ENCODE measurements at regions not wholly inside any gene's neighbourhood (a gene's known extent, or its start where the extent isn't known, plus 50 kb on each side); places are given as distances from the start of the nearest gene placed in this dataset.
"Not testable (repeated sequence)": the region's sequence is repeated elsewhere in the genome, so short reads cannot be mapped to it uniquely, and the experiment has no call there.

DNA sequence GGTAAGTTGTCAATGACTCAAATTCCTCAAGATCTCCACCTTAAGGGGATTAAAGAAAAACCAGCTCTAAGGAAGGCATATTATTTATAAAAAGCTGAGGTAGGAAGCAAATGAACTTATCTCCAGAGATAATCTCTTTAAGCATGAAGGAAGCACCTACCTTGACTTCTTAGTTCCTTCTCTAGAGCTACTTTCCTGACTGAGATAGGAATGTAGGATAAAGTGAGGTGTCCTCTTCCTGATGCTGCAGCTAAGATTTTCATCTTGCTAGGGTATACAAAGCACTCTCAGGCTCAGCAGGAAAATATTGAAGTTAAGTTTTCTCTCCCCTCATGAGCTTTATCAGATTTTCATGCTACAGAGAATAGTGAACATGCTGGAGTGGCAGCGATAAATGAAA lies 163.0 kb upstream of the E2F7 start:
- no peak for DNase-seq (ENCODE audit: low read depth in 2 of 3, low spot score in 1 of 3)

DNA sequence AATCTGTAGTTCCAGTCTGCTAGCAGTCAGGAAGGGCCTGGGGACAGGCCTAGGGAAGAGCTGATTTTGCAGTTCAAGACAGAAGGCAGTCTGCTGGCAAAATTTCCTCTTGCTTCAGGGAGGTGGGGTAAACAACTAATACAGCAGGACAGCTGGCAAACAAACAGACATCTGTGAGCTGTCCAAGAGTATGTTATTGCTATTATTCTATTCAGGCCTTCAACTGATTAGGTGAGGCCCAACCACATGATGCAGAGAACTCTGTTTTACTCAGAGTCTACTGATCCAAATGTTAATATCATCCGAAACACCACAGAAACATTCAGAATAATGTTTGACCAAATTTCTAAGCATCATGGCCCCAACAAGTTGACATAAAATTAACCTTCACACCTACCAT lies 161.0 kb upstream of the E2F7 start:
- DNase-seq (ENCODE audit: low read depth in 2 of 3, low spot score in 1 of 3) = no peak

DNA sequence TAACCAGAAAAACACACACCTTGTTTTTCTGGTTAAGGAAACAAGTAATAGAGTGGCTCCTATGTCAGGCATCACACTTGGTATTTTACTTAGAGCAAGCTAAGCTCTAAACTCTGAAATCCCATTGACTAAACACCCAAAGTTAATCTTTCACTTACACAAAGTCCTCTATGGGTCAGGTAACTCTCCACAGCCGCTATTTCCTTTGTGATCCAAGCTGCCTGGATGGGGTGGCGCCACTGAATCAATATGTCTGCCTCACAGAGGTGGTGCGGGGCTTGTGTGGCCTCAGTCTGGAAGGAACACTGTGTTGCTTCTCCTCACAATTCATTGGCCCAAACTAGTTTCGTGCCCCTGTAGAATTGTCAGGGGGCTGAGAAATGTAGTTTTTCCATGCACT lies 160.0 kb upstream of the E2F7 start:
- DNase-seq (ENCODE audit: low read depth in 2 of 3, low spot score in 1 of 3) = no peak

DNA sequence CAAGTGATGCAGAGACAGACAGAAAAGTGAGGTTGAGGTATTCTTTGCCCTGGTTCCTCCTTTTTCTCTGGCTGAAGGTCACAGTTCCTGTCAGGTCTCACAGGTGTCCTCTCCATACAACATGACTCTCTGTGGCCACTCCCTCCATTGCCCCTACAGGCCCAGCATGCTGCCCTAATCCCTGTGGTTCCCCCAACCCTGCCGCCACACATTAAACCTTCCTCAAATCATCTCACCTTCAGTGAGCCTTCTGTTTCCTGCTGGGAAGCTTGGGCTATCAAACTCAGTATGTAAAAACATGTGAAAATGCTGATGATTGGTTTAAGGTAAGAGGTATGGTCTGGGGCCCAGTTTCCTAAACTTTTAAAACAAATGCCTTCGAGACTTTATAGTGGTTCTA lies 159.0 kb upstream of the E2F7 start:
- no peak for DNase-seq (ENCODE audit: low read depth in 2 of 3, low spot score in 1 of 3)

DNA sequence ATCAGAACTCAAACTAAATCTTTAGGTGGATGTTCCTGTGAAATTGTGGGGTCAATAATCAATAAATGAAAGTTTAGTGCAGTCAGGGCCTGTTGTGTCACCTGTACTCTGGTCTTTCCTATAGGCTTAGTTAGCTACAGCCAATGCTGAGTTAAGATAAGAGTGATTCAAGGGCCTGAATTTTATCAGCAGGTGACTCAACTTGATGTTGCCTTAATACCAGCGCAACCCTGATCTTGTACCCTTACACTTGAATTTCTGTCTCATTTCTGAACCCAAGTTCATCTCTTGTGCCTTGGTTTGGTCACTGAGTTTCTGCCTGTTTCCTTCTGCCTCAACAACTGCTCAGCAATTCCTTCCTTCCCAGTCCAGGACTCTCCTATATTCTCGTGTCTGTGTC lies 157.0 kb upstream of the E2F7 start:
- no peak for DNase-seq (ENCODE audit: low read depth in 2 of 3, low spot score in 1 of 3)

DNA sequence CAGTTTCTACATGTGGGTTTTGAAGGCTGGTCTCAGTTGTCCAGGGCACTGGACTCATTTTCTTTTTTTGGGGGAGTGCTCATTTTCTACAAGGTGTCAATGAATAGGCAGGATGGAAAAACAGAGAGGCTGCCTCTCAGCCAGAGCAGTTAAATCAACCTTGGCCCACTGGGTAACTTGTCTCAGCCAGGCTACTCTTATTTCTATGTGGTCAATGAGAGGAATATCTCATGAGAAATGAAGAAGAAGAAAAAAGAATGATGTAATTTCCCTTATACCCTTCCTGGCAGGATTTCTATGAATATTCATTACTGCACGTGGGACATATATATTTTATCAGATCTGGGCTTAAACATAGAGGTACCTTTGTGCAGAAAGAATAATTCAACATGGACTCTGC lies 155.2 kb upstream of the E2F7 start:
- no peak for DNase-seq (ENCODE audit: low read depth in 2 of 3, low spot score in 1 of 3)

DNA sequence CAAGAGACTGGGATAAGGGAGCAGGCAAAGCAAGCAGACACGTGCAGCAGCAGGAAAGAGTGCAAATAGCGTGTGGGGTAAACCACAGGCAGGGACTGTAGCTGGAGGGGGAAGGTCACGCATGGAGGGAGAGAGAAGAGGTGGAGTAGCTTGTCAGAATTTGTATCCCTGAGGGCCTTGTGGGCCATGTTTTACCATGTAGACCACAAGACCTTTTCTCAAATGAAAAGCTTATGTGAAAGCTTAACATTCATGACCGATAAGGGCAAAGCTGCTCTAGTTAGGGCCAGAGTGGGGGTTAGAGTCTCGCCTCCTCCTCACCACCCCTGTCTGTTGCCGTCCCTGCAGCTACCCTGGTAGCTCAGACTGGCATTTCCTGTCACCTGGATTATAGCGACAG lies 152.9 kb upstream of the E2F7 start:
- DNase-seq (ENCODE audit: low read depth in 2 of 3, low spot score in 1 of 3) = no peak

DNA sequence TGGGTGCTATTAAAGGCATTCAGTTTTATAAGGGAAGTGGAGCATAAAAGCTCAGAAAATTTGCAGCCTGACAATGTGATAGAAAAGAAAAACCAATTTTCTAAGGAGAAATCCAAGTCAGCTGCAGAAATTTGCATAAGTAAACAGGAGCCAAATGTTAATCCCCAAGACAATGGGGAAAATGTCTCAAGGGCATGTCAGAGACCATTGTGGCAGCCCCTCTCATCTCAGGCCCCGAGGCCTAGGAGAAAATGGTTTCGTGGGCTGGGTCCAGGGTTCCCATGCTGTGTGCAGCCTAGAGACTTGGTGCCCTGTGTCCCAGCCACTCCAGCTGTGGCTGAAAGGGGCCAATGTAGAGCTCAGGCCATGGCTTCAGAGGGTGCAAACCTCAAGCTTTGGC lies 150.8 kb upstream of the E2F7 start:
- DNase-seq (ENCODE audit: low read depth in 2 of 3, low spot score in 1 of 3) = not testable (repeated sequence)

DNA sequence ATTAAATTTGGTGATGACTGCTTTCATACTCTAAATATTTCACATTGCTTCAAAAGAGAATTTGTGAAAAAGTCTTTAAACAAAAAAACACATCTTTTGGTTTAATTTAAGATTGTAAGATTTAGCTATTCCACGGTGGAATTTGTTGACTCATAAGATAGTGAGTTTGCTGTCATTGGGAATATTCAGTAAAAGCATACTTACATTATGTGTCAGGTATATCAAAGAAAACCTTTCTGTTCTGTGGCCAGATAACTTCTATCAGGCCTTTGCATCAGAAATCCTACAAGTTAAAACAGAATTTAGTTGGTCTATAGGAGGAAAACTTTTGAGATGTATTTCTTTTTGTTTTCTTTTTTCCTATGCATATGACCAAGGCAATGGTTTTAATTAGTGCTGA lies 148.8 kb upstream of the E2F7 start:
- DNase-seq (ENCODE audit: low read depth in 2 of 3, low spot score in 1 of 3) = no peak

DNA sequence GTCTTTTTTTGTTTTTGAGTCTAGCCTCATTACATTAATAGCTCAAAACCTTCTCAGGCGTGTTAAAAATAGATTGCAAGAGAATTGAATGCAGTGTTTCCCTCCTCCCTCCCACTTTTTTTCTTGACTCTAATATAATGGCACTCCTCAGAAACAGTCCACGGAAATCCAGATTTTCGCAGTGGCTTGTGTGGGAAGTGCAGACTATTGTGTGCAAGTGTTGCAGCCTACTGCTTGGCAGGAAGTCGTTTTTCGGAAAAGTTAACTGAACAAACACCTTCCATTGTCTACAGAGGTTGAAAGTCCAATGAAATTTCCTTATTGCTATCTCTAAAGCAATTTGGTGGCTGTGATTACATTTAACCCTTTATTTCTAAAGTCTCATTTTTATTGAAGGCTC lies 147.9 kb upstream of the E2F7 start:
- DNase-seq (ENCODE audit: low read depth in 2 of 3, low spot score in 1 of 3) = no peak

DNA sequence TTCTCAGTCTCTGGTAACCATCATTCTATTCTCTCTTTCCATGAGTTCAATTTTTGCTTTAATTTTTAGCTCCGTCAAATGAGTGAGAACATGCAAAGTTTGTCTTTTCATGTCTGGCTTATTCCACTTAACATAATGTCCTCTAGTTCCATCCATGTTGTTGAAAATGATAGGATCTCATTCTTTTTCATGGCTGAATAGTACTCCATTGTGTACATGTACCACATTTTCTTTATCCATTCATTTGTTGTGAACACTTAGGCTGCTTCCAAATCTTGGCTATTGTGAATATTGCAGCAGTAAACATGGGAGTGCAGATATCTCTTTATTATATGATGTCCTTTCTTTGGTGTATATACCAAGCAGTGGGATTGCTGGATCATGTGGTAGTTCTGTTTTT lies 145.4 kb upstream of the E2F7 start:
- no peak for DNase-seq (ENCODE audit: low read depth in 2 of 3, low spot score in 1 of 3)

DNA sequence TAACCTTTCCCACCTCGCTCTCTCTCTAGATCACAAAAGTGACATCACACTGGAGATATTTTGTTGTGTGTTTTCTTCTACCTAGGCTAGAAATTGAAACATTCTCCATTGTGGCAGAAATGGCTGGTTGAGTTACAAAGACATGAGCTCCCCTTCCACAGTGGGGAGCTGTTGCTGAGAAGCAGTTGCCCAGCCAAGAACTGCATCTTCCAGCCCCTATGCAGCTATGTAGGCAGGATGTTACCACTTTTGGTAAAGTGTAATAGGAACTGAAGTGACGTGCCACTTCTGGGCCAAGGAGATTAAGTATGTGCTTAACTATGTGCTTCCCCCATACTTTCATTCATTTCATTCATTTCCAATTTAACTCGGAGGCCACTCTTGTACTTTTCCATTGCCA lies 138.7 kb upstream of the E2F7 start:
- DNase-seq (ENCODE audit: low read depth in 2 of 3, low spot score in 1 of 3) = no peak

DNA sequence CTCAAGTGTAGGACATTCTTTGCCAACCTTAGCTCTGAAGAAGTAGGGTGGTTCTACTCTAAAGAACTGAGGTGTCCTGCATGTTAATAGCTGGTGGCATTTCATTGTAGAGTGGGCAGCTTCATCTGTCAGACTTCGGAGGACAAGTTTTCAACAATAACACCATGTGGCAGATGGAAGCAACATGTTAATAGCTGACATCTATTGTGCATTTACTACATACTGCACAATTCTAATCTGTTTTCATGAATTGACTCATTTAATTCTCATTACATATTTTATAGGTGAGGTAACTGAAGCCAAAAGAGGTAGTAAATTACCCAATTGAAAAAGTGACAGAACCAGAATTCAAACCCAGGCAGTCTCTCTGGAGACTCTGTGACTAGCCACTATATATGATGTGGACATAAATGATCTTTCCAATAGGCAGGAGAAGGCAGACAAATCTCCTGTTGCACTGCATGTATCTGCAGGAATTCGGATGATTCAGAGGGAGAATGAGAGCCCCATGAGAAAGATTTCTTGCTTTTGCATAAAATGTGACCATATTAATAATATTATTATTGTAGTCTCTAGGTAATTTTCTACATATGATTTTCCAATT lies 137.2 kb upstream of the E2F7 start:
- no peak for DNase-seq (ENCODE audit: low read depth in 2 of 3, low spot score in 1 of 3)

DNA sequence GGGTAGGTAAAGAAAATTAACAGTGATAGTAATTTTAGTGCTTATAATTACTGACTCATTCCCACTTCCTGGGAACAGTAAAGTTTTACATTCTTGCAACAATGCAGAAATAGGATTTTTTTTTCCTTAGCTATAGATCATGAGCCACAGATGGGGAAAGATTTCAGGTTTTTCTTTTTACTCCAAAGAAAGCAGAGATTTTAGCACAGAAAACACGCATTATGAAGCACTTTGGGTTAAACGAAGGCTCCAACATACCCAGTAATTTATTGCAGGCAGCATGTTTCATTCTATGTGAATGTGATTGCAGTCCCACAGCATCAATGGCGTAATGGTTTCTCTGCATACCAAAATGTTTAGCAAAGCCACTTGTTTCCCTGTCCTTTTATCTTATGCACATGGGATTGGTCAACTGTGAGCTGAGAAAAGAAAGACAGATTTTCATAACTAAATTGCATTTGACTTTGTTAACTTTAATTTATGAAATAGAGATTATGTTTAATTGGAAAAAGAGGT lies 124.6 kb upstream of the E2F7 start:
- no peak for DNase-seq (ENCODE audit: low read depth in 2 of 3, low spot score in 1 of 3)

DNA sequence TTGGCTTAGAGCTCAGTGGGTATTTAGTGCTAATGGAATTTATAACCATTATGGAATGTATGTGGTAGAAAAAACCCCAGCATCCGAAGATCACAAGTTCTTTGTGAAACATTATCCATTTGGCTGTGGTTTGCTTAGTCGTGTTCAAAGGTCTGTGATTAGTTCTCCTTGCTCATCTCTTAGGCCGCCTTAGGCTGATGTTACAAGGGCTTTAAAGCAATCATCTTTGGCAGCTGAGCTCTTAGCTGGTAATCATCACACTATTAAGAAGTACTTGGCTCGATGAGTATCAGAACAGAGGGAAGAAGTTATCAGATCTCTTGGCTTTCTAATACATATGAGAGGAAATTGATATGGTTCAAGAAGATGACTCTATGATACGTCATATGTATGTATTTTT lies 124.1 kb upstream of the E2F7 start:
- no peak for DNase-seq (ENCODE audit: low read depth in 2 of 3, low spot score in 1 of 3)

DNA sequence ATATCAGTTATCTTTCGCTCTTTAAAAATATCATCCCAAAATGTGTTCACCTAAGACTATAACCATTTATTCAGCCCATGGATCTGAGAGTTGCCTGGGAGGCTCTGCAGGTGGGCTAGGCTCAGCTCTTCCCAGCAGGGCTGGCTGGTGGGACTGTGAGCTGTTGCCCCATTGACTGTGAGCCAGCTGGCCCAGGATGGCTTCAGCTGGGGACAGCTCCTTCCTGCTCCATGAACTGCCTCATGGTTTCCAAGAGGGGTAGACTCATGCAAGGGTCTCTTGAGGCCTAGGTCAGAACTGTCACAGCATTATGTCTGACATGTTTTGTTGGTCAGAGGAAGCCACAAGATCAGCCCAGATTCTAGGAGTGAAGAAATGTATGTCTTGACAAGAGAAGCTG lies 114.1 kb upstream of the E2F7 start:
- no peak for DNase-seq (ENCODE audit: low read depth in 2 of 3, low spot score in 1 of 3)

DNA sequence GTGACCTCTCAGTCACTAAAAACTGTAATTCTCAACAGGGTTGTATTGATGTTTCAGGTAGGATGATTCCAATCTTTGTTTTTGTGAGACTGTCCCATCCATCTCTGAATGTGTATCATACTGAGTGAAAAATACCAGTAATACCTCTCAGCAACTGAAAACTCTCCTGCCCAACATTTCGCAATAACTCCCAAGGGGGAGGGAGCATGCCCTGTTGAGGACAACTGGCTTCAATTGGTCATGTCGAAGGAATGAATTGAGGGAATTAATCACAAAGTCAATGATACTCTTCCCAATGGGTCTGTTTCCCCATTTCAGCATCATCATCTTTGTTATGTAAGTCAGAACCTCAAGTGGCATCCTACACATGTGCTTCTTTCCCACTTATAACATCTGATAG lies 102.4 kb upstream of the E2F7 start:
- DNase-seq (ENCODE audit: low read depth in 2 of 3, low spot score in 1 of 3) = no peak

DNA sequence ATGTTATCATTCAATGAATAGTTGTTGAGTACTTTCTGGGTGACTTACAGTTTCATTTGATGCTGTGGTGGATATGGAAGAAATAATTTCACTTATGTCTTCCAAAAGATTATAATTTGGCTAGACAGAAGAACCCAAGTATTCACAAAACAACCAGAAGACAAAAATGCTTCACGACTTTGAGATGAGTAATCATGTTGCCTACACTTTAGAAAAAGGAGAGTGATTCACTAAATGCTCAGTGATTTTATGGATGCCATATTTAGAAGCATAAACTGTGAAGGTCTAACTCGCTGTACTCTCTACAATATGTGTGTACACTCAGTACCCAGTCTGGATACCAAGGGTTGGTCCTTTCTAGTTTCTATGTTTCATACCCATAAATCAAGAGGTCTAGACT lies 101.3 kb upstream of the E2F7 start:
- no peak for DNase-seq (ENCODE audit: low read depth in 2 of 3, low spot score in 1 of 3)

DNA sequence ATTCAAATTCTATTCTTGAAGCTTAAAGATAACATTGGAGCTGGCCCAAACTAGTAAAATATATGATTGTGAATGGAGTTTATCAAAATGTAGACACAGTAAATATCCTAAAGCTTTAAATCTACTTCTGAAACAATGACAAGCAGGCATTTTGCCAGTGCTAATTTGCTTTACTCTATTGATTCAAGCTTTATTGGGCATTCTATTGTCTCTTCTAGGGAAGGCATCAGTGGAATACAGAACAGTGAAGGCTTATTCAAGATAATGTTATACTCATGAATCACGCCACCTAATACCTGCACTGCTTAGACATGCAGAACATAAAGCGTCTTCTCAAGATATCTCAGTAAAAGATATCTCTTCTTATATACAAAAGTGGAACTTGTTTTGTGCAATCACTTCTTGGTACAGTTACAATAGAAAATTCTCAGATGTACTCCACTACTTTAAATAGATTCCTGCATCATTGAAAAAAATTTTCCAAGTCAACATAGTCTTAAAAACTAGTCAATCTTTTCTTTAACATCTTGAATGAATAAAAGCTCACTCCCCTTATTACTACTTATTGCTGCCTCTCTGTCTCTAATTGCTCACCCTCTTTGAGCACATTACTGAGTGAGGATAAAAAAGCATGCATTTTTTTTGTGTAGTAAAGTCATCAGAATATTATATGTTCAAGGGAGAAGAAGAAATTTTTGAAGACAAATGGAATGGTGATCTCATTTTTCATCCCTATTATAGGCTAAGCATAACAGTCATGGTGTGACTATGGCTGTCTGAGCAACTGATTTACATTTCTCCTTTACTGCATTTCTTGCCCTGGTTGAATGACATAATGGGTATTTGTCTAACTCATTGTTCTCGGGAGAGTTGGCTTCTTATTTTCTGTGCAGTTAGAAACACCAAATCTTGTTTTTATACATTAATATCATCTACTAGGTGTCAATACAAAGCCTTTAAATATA lies 98.0 kb upstream of the E2F7 start:
- DNase-seq (ENCODE audit: low read depth in 2 of 3, low spot score in 1 of 3) = no peak

DNA sequence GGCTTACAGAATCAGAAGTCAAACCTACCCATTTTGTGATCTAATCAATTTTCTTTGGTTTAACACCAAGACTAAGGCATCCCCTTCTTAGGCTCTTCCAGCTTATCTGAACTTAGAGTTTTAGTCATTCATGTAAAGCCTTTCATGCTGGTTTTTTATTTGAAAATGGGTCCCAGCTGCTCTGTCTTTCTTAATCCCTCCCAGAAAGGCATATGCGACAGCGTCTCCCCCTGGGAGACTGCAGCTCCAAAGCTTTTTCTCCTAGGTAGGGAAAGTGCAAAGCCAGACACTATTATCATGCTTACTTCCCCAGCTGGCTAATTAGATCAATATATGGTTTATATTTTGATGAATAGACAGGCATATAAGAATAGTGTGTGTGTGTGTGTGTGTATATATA lies 96.6 kb upstream of the E2F7 start:
- no peak for DNase-seq (ENCODE audit: low read depth in 2 of 3, low spot score in 1 of 3)

DNA sequence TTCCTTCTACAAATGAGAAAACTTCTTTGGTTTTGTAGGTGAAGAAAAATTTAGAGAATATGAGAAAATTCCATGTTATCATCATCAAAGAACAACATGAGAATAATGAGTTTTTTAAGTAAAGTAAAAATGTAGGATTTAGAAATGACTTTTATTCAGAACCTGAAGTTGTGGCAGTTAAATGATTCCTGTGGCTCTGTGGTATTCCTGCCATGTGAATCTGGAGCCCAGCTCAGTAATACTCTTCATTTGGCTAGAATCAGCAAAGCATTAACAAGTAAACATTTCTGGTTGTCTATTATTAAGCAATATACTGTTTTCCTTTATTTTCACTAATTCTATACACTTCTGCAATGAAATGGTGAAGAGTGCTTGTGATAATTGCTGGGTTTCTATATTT lies 95.6 kb upstream of the E2F7 start:
- no peak for DNase-seq (ENCODE audit: low read depth in 2 of 3, low spot score in 1 of 3)

DNA sequence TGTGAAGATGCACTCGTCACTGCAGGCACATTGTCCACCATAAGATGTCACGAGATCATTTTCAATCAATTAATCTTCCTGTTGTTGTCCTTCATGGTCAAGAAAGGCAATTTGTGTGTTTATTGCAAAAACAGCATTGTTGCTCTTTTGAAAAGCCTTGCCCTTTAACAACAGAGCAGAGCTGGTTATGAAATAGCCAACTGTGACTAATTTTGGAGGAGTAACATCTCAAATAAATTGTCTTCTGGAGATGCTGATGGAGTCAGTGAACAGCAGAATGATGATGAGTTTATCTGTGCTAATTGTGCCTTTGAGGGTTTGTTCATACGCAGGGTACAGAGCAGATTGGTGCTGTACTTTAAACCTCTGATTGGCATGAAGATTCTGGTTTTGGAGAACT lies 88.3 kb upstream of the E2F7 start:
- DNase-seq (ENCODE audit: low read depth in 2 of 3, low spot score in 1 of 3) = no peak

Measured in stimulated activated CD4-positive, alpha-beta T cell treated with anti-CD3 and anti-CD28 coated beads, Interleukin-12 subunit alpha, Interleukin-12 subunit beta, amount 100 ng/mL, for 48 hours (primary cell).